ENCODE measurements at regions not wholly inside any gene's neighbourhood (a gene's known extent, or its start where the extent isn't known, plus 50 kb on each side); places are given as distances from the start of the nearest gene placed in this dataset.

DNA sequence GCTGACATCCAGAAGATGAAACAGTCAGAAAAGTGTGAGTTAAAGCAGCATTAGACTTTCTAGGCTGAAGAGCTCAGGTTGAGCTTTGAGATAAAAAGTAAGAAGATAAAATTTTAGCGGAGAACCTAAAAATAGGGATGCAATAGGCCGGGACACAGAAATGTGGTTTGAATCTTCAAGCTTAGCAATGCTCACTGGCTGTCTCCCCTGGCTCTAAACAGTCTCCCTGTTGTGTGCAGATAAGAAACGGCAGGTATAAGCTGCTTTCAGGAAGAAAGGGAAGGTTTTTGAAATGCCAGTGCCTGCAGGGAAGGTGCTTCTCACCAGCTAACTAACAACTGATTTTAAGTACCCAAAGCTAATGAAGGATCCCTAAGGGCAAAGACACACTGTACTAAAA, 718.7 kb upstream of the SGO1 start:
- H3K4me1 Mint-ChIP-seq (ENCODE audit: low read depth, unreplicated experiment): no peaks in the 10 kb centered on the region
- TF ChIP-seq, protein P1, sequence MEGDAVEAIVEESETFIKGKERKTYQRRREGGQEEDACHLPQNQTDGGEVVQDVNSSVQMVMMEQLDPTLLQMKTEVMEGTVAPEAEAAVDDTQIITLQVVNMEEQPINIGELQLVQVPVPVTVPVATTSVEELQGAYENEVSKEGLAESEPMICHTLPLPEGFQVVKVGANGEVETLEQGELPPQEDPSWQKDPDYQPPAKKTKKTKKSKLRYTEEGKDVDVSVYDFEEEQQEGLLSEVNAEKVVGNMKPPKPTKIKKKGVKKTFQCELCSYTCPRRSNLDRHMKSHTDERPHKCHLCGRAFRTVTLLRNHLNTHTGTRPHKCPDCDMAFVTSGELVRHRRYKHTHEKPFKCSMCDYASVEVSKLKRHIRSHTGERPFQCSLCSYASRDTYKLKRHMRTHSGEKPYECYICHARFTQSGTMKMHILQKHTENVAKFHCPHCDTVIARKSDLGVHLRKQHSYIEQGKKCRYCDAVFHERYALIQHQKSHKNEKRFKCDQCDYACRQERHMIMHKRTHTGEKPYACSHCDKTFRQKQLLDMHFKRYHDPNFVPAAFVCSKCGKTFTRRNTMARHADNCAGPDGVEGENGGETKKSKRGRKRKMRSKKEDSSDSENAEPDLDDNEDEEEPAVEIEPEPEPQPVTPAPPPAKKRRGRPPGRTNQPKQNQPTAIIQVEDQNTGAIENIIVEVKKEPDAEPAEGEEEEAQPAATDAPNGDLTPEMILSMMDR (IDR thresholded peaks at IDR 0.05; ENCODE audit: partially characterized antibody, unreplicated experiment): no peak
- no peaks in the 10 kb centered on the region for H3K9me3 Mint-ChIP-seq (ENCODE audit: unreplicated experiment)
- DNase-seq: no peak
- H3K36me3 Mint-ChIP-seq (ENCODE audit: unreplicated experiment): no peaks in the 10 kb centered on the region
- no peak overlapping the region for H3K27ac Mint-ChIP-seq (ENCODE audit: unreplicated experiment)
- H3K27me3 Mint-ChIP-seq (ENCODE audit: unreplicated experiment): no peaks in the 10 kb centered on the region
- H3K4me3 Mint-ChIP-seq (ENCODE audit: unreplicated experiment): no peak overlapping the region

GRCh38 chr3:20898962-20899361, 713.0 kb upstream of the SGO1 start:
- Mint-ChIP-seq H3K27me3 (ENCODE audit: unreplicated experiment) (no peaks in the 10 kb centered on the region), H3K9me3 (ENCODE audit: unreplicated experiment) (peaks cover 2% of the 10 kb centered on the region), H3K4me1 (ENCODE audit: low read depth, unreplicated experiment) (no peaks in the 10 kb centered on the region), H3K36me3 (ENCODE audit: unreplicated experiment) (no peaks in the 10 kb centered on the region), H3K4me3 (ENCODE audit: unreplicated experiment) (no peak overlapping the region), H3K27ac (ENCODE audit: unreplicated experiment) (no peak overlapping the region)
- DNase-seq: no peak
- TF ChIP-seq, protein P1 (IDR thresholded peaks at IDR 0.05; ENCODE audit: partially characterized antibody, unreplicated experiment): no peak

DNA sequence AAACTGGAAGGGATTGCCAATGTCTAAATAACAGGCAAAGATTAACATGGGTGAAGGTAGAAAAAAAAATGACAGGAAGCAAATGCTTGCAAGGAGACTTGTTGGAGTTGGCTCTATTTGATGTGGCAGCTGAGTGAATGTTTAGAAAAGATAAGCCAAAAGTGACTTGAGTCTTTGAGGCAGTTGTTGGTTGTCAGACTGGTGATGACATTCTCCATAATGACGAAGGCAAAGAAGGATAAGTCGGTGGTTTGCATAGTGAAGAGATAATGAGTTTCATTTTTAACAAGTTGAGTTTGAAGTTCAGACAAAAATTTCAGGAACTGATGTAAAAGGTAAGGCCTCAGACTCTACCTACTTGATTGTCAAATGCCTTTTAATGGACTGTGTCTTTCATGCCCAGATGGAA, 704.1 kb upstream of the SGO1 start:
- Mint-ChIP-seq H3K27me3 (ENCODE audit: unreplicated experiment) (no peaks in the 10 kb centered on the region), H3K4me1 (ENCODE audit: low read depth, unreplicated experiment) (peaks cover 6% of the 10 kb centered on the region), H3K27ac (ENCODE audit: unreplicated experiment) (peak overlapping the region; percentile 28), H3K9me3 (ENCODE audit: unreplicated experiment) (no peaks in the 10 kb centered on the region), H3K36me3 (ENCODE audit: unreplicated experiment) (no peaks in the 10 kb centered on the region), H3K4me3 (ENCODE audit: unreplicated experiment) (no peak overlapping the region)
- TF ChIP-seq, protein P1 (IDR thresholded peaks at IDR 0.05; ENCODE audit: partially characterized antibody, unreplicated experiment): no peak
- no peak for DNase-seq

DNA sequence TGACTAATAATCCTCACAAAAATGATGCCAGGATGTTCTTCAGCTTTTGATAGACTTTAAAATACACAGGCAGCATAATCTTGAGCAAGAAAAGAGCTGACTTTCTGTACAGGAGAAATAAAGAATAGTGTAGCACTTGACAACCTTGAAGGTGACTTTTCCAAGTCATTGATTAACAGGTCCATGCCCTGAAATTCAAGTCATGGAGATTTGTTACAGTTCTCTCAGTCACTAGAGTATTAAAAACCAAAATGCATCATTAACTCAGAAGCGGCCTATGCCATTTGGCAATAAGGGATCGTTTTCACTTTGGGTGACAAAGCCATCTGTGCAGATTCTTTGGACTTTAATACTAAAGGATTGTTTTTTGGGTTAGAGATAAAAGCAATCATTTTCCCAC, 692.7 kb upstream of the SGO1 start:
- TF ChIP-seq, protein P1 (IDR thresholded peaks at IDR 0.05; ENCODE audit: partially characterized antibody, unreplicated experiment): no peak
- H3K27me3 Mint-ChIP-seq (ENCODE audit: unreplicated experiment): no peaks in the 10 kb centered on the region
- no peaks in the 10 kb centered on the region for H3K4me1 Mint-ChIP-seq (ENCODE audit: low read depth, unreplicated experiment)
- no peaks in the 10 kb centered on the region for H3K9me3 Mint-ChIP-seq (ENCODE audit: unreplicated experiment)
- H3K36me3 Mint-ChIP-seq (ENCODE audit: unreplicated experiment): peaks cover 10% of the 10 kb centered on the region
- DNase-seq: no peak
- no peak overlapping the region for H3K27ac Mint-ChIP-seq (ENCODE audit: unreplicated experiment)
- H3K4me3 Mint-ChIP-seq (ENCODE audit: unreplicated experiment): no peak overlapping the region

GRCh38 chr3:20873235-20873634, 687.2 kb upstream of the SGO1 start:
- no peak overlapping the region for H3K4me3 Mint-ChIP-seq (ENCODE audit: unreplicated experiment)
- peaks cover 1% of the 10 kb centered on the region for H3K9me3 Mint-ChIP-seq (ENCODE audit: unreplicated experiment)
- no peaks in the 10 kb centered on the region for H3K4me1 Mint-ChIP-seq (ENCODE audit: low read depth, unreplicated experiment)
- H3K27me3 Mint-ChIP-seq (ENCODE audit: unreplicated experiment): no peaks in the 10 kb centered on the region
- H3K36me3 Mint-ChIP-seq (ENCODE audit: unreplicated experiment): peaks cover 16% of the 10 kb centered on the region
- TF ChIP-seq, protein P1 (IDR thresholded peaks at IDR 0.05; ENCODE audit: partially characterized antibody, unreplicated experiment): no peak
- H3K27ac Mint-ChIP-seq (ENCODE audit: unreplicated experiment): no peak overlapping the region
- no peak for DNase-seq

Data from glutamatergic neuron (in vitro differentiated cells).